ENCODE measurements at regions not wholly inside any gene's neighbourhood (a gene's known extent, or its start where the extent isn't known, plus 50 kb on each side); places are given as distances from the start of the nearest gene placed in this dataset.

GRCh38 chr1:25003457-25004190 is 73.5 kb upstream of the RUNX3 start:
- DNase-seq (ENCODE audit: low read depth in 3 of 3), result no peak

- no peak for DNase-seq (ENCODE audit: low read depth in 3 of 3)
These were observed 72.9 kb upstream of the RUNX3 start for GRCh38 chr1:25003000-25003399.

- DNase-seq (ENCODE audit: low read depth in 3 of 3), result no peak
These were observed 71.2 kb upstream of the RUNX3 start for GRCh38 chr1:25001125-25001915.

GRCh38 chr1:24999906-25000305 is 69.8 kb upstream of the RUNX3 start:
- DNase-seq (ENCODE audit: low read depth in 3 of 3), result no peak

GRCh38 chr1:24999426-24999825 is 69.3 kb upstream of the RUNX3 start:
- no peak for DNase-seq (ENCODE audit: low read depth in 3 of 3)

- DNase-seq (ENCODE audit: low read depth in 3 of 3), result no peak
These were observed 68.6 kb upstream of the RUNX3 start for GRCh38 chr1:24998563-24999245.

GRCh38 chr1:24996983-24997893 is 67.2 kb upstream of the RUNX3 start:
- no peak for DNase-seq (ENCODE audit: low read depth in 3 of 3)

GRCh38 chr1:24996456-24996855 is 66.4 kb upstream of the RUNX3 start:
- DNase-seq (ENCODE audit: low read depth in 3 of 3), result no peak

GRCh38 chr1:24995661-24996060 is 65.6 kb upstream of the RUNX3 start:
- DNase-seq (ENCODE audit: low read depth in 3 of 3), result no peak

- no peak for DNase-seq (ENCODE audit: low read depth in 3 of 3)
These were observed 65.1 kb upstream of the RUNX3 start for GRCh38 chr1:24995140-24995539.

- DNase-seq (ENCODE audit: low read depth in 3 of 3), result no peak
These were observed 64.0 kb upstream of the RUNX3 start for GRCh38 chr1:24993871-24994580.

- no peak for DNase-seq (ENCODE audit: low read depth in 3 of 3)
These were observed 62.7 kb upstream of the RUNX3 start for GRCh38 chr1:24992761-24993211.

- DNase-seq (ENCODE audit: low read depth in 3 of 3), result no peak
These were observed 62.2 kb upstream of the RUNX3 start for GRCh38 chr1:24992124-24992760.

- peak in 1 of 3 donors; percentile 44 for DNase-seq (ENCODE audit: low read depth in 3 of 3)
These were observed 61.6 kb upstream of the RUNX3 start for GRCh38 chr1:24991697-24992096.

GRCh38 chr1:24990779-24991641 is 60.9 kb upstream of the RUNX3 start:
- no peak for DNase-seq (ENCODE audit: low read depth in 3 of 3)

- no peak for DNase-seq (ENCODE audit: low read depth in 3 of 3)
These were observed 60.1 kb upstream of the RUNX3 start for GRCh38 chr1:24990136-24990535.

- DNase-seq (ENCODE audit: low read depth in 3 of 3), result no peak
These were observed 59.0 kb upstream of the RUNX3 start for GRCh38 chr1:24989082-24989481.

- no peak for DNase-seq (ENCODE audit: low read depth in 3 of 3)
These were observed 58.5 kb upstream of the RUNX3 start for GRCh38 chr1:24988558-24988912.

GRCh38 chr1:24987875-24988557 is 57.9 kb upstream of the RUNX3 start:
- DNase-seq (ENCODE audit: low read depth in 3 of 3), result no peak
